Mesendoderm (in vitro differentiated cells): ENCODE measurements at regions not wholly inside any gene's neighbourhood (a gene's known extent, or its start where the extent isn't known, plus 50 kb on each side); places are given as distances from the start of the nearest gene placed in this dataset.

Experiments
- DNase-seq: peaks from one replicate; pipeline ENCODE4 v3.0.0; 2013
- H2AK5ac ChIP-seq: 2 replicates; pipeline ENCODE4 v1.6.1; 2013; ENCODE audit warnings: low read length, inconsistent platforms
- H2BK120ac ChIP-seq: 2 replicates; pipeline ENCODE4 v1.6.1; 2013; ENCODE audit warnings: low read depth, mild to moderate bottlenecking, low read length, moderate library complexity, mixed read lengths
- H2BK15ac ChIP-seq: replicated peaks from 2 replicates; pipeline ENCODE4 v1.6.1; 2013; ENCODE audit warnings: low read depth, mild to moderate bottlenecking, moderate library complexity
- H2BK5ac ChIP-seq: 2 replicates; pipeline ENCODE4 v1.6.1; 2013; ENCODE audit warnings: low read length, inconsistent platforms
- H3K18ac ChIP-seq: 2 replicates; pipeline ENCODE4 v1.6.1; 2013; ENCODE audit warnings: mild to moderate bottlenecking, low read length, mixed read lengths
- H3K23ac ChIP-seq: one replicate; pipeline ENCODE4 v1.6.1; 2013; ENCODE audit warnings: low read length
- H3K27ac ChIP-seq: 2 replicates; pipeline ENCODE4 v1.5.1; 2013; ENCODE audit warnings: low read depth, mild to moderate bottlenecking, inconsistent platforms, low read length, moderate library complexity
- H3K27me3 ChIP-seq: 2 replicates; pipeline ENCODE4 v1.6.1; 2013; ENCODE audit warnings: low read length, control low read depth, mild to moderate bottlenecking, inconsistent platforms; ENCODE audit not compliant: insufficient read depth, poor library complexity
- H3K36me3 ChIP-seq: 2 replicates; pipeline ENCODE4 v1.6.1; 2013; ENCODE audit warnings: low read length, inconsistent platforms; ENCODE audit not compliant: control insufficient read depth, insufficient read depth
- H3K4ac ChIP-seq: one replicate; pipeline ENCODE4 v1.6.1; 2013; ENCODE audit warnings: low read depth, mild to moderate bottlenecking, low read length, moderate library complexity
- H3K4me1 ChIP-seq: 2 replicates; pipeline ENCODE4 v1.6.1; 2013; ENCODE audit warnings: low read depth, low read length, inconsistent platforms; ENCODE audit not compliant: control insufficient read depth
- H3K4me2 ChIP-seq: 2 replicates; pipeline ENCODE4 v1.6.1; 2013; ENCODE audit warnings: low read length
- H3K4me3 ChIP-seq: 2 replicates; pipeline ENCODE4 v1.5.1; 2013; ENCODE audit warnings: mild to moderate bottlenecking, low read length
- H3K56ac ChIP-seq: one replicate; pipeline ENCODE4 v1.6.1; 2013; ENCODE audit warnings: low read length
- H3K79me1 ChIP-seq: 2 replicates; pipeline ENCODE4 v1.6.1; 2013; ENCODE audit warnings: low read length, inconsistent platforms
- H3K79me2 ChIP-seq: 2 replicates; pipeline ENCODE4 v1.6.1; 2013; ENCODE audit warnings: mild to moderate bottlenecking, low read length; ENCODE audit not compliant: control insufficient read depth, insufficient read depth
- H3K9ac ChIP-seq: 2 replicates; pipeline ENCODE4 v1.6.1; 2013; ENCODE audit warnings: low read length, inconsistent platforms
- H4K5ac ChIP-seq: one replicate; pipeline ENCODE4 v1.6.1; 2013; ENCODE audit warnings: low read length
- H4K8ac ChIP-seq: one replicate; pipeline ENCODE4 v1.6.1; 2013; ENCODE audit warnings: low read depth, mild to moderate bottlenecking, control low read depth, low read length, moderate library complexity
- WGBS: extraction: QIAGEN DNeasy Blood & Tissue Kit; methylation state at CpG from one replicate; pipeline ENCODE4 v1.1.7; 2013; ENCODE audit warnings: low lambda C conversion rate, missing lambda C conversion rate; ENCODE audit not compliant: insufficient coverage; ENCODE audit errors: extremely low coverage; 5-methylcytosine and 5-hydroxymethylcytosine counted together

GRCh38 chr5:167998148-167998767, 293.2 kb upstream of the WWC1 start:
- Histone ChIP-seq H3K56ac (no peak overlapping the region), H3K23ac (no peak overlapping the region), H3K79me1 (no peaks in the 10 kb centered on the region), H3K4ac (no peak overlapping the region), H2BK15ac (no peak overlapping the region), H3K36me3 (no peaks in the 10 kb centered on the region), H3K4me1 (peaks cover 2% of the 10 kb centered on the region), H3K18ac (no peak overlapping the region), H3K4me2 (no peak overlapping the region), H3K9ac (no peak overlapping the region), H3K27me3 (no peaks in the 10 kb centered on the region), H3K4me3 (no peak overlapping the region), H2BK5ac (no peak overlapping the region), H2AK5ac (no peak overlapping the region), H3K27ac (no peak overlapping the region), H3K79me2 (no peaks in the 10 kb centered on the region), H4K8ac (no peak overlapping the region), H2BK120ac (no peak overlapping the region), H4K5ac (no peak overlapping the region)
- no CpG with 5 or more reads among the region's 6 CpGs for WGBS
- no peak for DNase-seq

- Histone ChIP-seq H3K23ac (no peak overlapping the region), H3K18ac (no peak overlapping the region), H3K36me3 (no peaks in the 10 kb centered on the region), H3K9ac (no peak overlapping the region), H2BK120ac (no peak overlapping the region), H3K27ac (no peak overlapping the region), H3K4me3 (no peak overlapping the region), H4K8ac (no peak overlapping the region), H3K56ac (no peak overlapping the region), H3K4me1 (peaks cover 2% of the 10 kb centered on the region), H2AK5ac (no peak overlapping the region), H3K27me3 (no peaks in the 10 kb centered on the region), H3K4me2 (no peak overlapping the region), H3K4ac (no peak overlapping the region), H3K79me2 (no peaks in the 10 kb centered on the region), H2BK5ac (no peak overlapping the region), H3K79me1 (no peaks in the 10 kb centered on the region), H2BK15ac (no peak overlapping the region), H4K5ac (no peak overlapping the region)
- DNase-seq: peak; percentile 66
- WGBS: no CpG with 5 or more reads among the region's 2 CpGs
Measured at GRCh38 chr5:167999182-167999581, 292.3 kb upstream of the WWC1 start.

GRCh38 chr5:168001318-168001717, 290.1 kb upstream of the WWC1 start:
- Histone ChIP-seq H4K8ac (no peak overlapping the region), H3K4me2 (no peak overlapping the region), H3K4ac (no peak overlapping the region), H3K27me3 (no peaks in the 10 kb centered on the region), H2AK5ac (no peak overlapping the region), H3K56ac (no peak overlapping the region), H3K36me3 (no peaks in the 10 kb centered on the region), H3K18ac (no peak overlapping the region), H3K9ac (no peak overlapping the region), H3K79me2 (no peaks in the 10 kb centered on the region), H4K5ac (no peak overlapping the region), H2BK120ac (no peak overlapping the region), H3K23ac (no peak overlapping the region), H3K4me1 (peaks cover 2% of the 10 kb centered on the region), H2BK15ac (no peak overlapping the region), H3K27ac (no peak overlapping the region), H3K79me1 (no peaks in the 10 kb centered on the region), H2BK5ac (no peak overlapping the region), H3K4me3 (no peak overlapping the region)
- DNase-seq: no peak
- WGBS: no CpG with 5 or more reads among the region's 2 CpGs

- H3K4me1 ChIP-seq: peaks cover 2% of the 10 kb centered on the region
- no peak overlapping the region for H3K18ac ChIP-seq
- no peak overlapping the region for H2BK120ac ChIP-seq
- no peak overlapping the region for H3K27ac ChIP-seq
- H3K4me3 ChIP-seq: no peak overlapping the region
- no peak overlapping the region for H3K4ac ChIP-seq
- no peak overlapping the region for H3K56ac ChIP-seq
- no peak overlapping the region for H3K23ac ChIP-seq
- no CpG with 5 or more reads among the region's 4 CpGs for WGBS
- H2AK5ac ChIP-seq: no peak overlapping the region
- no peak overlapping the region for H2BK15ac ChIP-seq
- H3K27me3 ChIP-seq: no peaks in the 10 kb centered on the region
- no peak for DNase-seq
- no peaks in the 10 kb centered on the region for H3K36me3 ChIP-seq
- H3K9ac ChIP-seq: no peak overlapping the region
- H3K79me2 ChIP-seq: no peaks in the 10 kb centered on the region
- H4K5ac ChIP-seq: no peak overlapping the region
- no peak overlapping the region for H2BK5ac ChIP-seq
- no peaks in the 10 kb centered on the region for H3K79me1 ChIP-seq
- H4K8ac ChIP-seq: no peak overlapping the region
- H3K4me2 ChIP-seq: no peak overlapping the region
Measured at GRCh38 chr5:168002116-168002515, 289.3 kb upstream of the WWC1 start.

DNA sequence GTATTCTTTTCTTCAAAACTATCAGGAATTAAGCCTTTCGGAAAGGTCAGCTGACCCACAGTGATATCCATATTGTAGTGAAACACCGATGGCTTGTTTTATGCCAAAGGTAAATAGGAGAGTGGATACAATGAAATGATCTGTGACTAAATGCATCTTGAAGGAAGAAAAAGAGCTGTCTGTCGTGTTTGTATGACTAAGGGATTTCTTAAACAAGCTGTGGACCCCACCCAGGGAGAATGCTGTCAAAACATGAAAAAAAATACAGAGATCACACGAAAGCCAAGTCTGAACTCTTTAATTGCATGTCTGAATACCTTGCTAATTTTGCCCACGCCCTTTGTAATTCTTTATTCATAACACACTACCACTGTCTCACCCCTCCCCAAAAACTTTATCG, 286.4 kb upstream of the WWC1 start:
- Histone ChIP-seq H2BK15ac (no peak overlapping the region), H3K9ac (no peak overlapping the region), H3K79me1 (no peaks in the 10 kb centered on the region), H3K23ac (no peak overlapping the region), H2AK5ac (no peak overlapping the region), H2BK5ac (no peak overlapping the region), H3K4ac (no peak overlapping the region), H3K18ac (no peak overlapping the region), H3K27ac (no peak overlapping the region), H2BK120ac (no peak overlapping the region), H3K4me1 (no peaks in the 10 kb centered on the region), H4K8ac (no peak overlapping the region), H3K56ac (no peak overlapping the region), H3K4me2 (no peak overlapping the region), H4K5ac (no peak overlapping the region), H3K27me3 (no peaks in the 10 kb centered on the region), H3K36me3 (no peaks in the 10 kb centered on the region), H3K4me3 (no peak overlapping the region), H3K79me2 (no peaks in the 10 kb centered on the region)
- no peak for DNase-seq
- 100% methylated on average over 2 of the region's 6 CpGs for whole genome bisulfite sequencing

- Histone ChIP-seq H3K4me1 (no peaks in the 10 kb centered on the region), H3K27ac (no peak overlapping the region), H4K5ac (no peak overlapping the region), H3K18ac (no peak overlapping the region), H3K36me3 (no peaks in the 10 kb centered on the region), H3K4ac (no peak overlapping the region), H3K79me1 (no peaks in the 10 kb centered on the region), H4K8ac (no peak overlapping the region), H2BK5ac (no peak overlapping the region), H3K9ac (no peak overlapping the region), H3K4me2 (no peak overlapping the region), H3K56ac (no peak overlapping the region), H3K79me2 (no peaks in the 10 kb centered on the region), H3K27me3 (no peaks in the 10 kb centered on the region), H3K23ac (no peak overlapping the region), H2AK5ac (no peak overlapping the region), H2BK15ac (no peak overlapping the region), H2BK120ac (no peak overlapping the region), H3K4me3 (no peak overlapping the region)
- DNase-seq: no peak
- WGBS: no CpG with 5 or more reads among the region's 3 CpGs
Measured at GRCh38 chr5:168005936-168006335, 285.5 kb upstream of the WWC1 start.
